ENCODE measurements at regions not wholly inside any gene's neighbourhood (a gene's known extent, or its start where the extent isn't known, plus 50 kb on each side); places are given as distances from the start of the nearest gene placed in this dataset.

GRCh38 chr1:83715550-83715949 is 283.4 kb downstream of the TTLL7 start:
- Histone ChIP-seq H3K27ac (ENCODE audit: low read depth in 2 of 2, low read length in 2 of 2) (no peak overlapping the region), H3K4me1 (ENCODE audit: control insufficient read depth in 2 of 3, insufficient read depth in 2 of 3, low read depth in 1 of 3, low read length in 3 of 3) (no peaks in the 10 kb centered on the region), H3K9me3 (ENCODE audit: control insufficient read depth in 2 of 3, insufficient read depth in 1 of 3, low read length in 3 of 3) (no peaks in the 10 kb centered on the region), H3K36me3 (ENCODE audit: control insufficient read depth in 2 of 3, insufficient read depth in 3 of 3, low read length in 3 of 3) (no peaks in the 10 kb centered on the region), H3K9ac (ENCODE audit: low read length in 3 of 3) (no peak overlapping the region), H3K4me3 (ENCODE audit: low read length in 3 of 3) (no peak overlapping the region), H3K27me3 (ENCODE audit: control insufficient read depth, insufficient read depth, low read length) (no peaks in the 10 kb centered on the region)
- DNase-seq: no peak
- intact Hi-C loops (cut with DNase I): no loop called here
- TF ChIP-seq CTCF (IDR thresholded peaks at IDR 0.05; ENCODE audit: borderline replicate concordance, extremely low read depth, insufficient read depth): no peak
- FAIRE-seq: no peak

GRCh38 chr1:83709662-83710061 is 289.3 kb downstream of the TTLL7 start:
- Histone ChIP-seq H3K4me1 (ENCODE audit: control insufficient read depth in 2 of 3, insufficient read depth in 2 of 3, low read depth in 1 of 3, low read length in 3 of 3) (no peaks in the 10 kb centered on the region), H3K9ac (ENCODE audit: low read length in 3 of 3) (no peak overlapping the region), H3K27ac (ENCODE audit: low read depth in 2 of 2, low read length in 2 of 2) (no peak overlapping the region), H3K36me3 (ENCODE audit: control insufficient read depth in 2 of 3, insufficient read depth in 3 of 3, low read length in 3 of 3) (no peaks in the 10 kb centered on the region), H3K4me3 (ENCODE audit: low read length in 3 of 3) (no peak overlapping the region), H3K27me3 (ENCODE audit: control insufficient read depth, insufficient read depth, low read length) (no peaks in the 10 kb centered on the region), H3K9me3 (ENCODE audit: control insufficient read depth in 2 of 3, insufficient read depth in 1 of 3, low read length in 3 of 3) (no peaks in the 10 kb centered on the region)
- TF ChIP-seq CTCF (IDR thresholded peaks at IDR 0.05; ENCODE audit: borderline replicate concordance, extremely low read depth, insufficient read depth): no peak
- intact Hi-C loops (cut with DNase I): no loop called here
- FAIRE-seq: no peak
- no peak for DNase-seq

- TF ChIP-seq CTCF (IDR thresholded peaks at IDR 0.05; ENCODE audit: borderline replicate concordance, extremely low read depth, insufficient read depth): no peak
- Histone ChIP-seq H3K9me3 (ENCODE audit: control insufficient read depth in 2 of 3, insufficient read depth in 1 of 3, low read length in 3 of 3) (no peaks in the 10 kb centered on the region), H3K4me1 (ENCODE audit: control insufficient read depth in 2 of 3, insufficient read depth in 2 of 3, low read depth in 1 of 3, low read length in 3 of 3) (no peaks in the 10 kb centered on the region), H3K9ac (ENCODE audit: low read length in 3 of 3) (no peak overlapping the region), H3K36me3 (ENCODE audit: control insufficient read depth in 2 of 3, insufficient read depth in 3 of 3, low read length in 3 of 3) (no peaks in the 10 kb centered on the region), H3K27ac (ENCODE audit: low read depth in 2 of 2, low read length in 2 of 2) (no peak overlapping the region), H3K27me3 (ENCODE audit: control insufficient read depth, insufficient read depth, low read length) (no peaks in the 10 kb centered on the region), H3K4me3 (ENCODE audit: low read length in 3 of 3) (no peak overlapping the region)
- intact Hi-C loops (cut with DNase I): no loop called here
- no peak for FAIRE-seq
- DNase-seq: no peak
These were observed 292.5 kb downstream of the TTLL7 start for GRCh38 chr1:83706354-83706938.

GRCh38 chr1:83705091-83705490 is 293.8 kb downstream of the TTLL7 start:
- FAIRE-seq (no peak), DNase-seq (no peak)
- TF ChIP-seq CTCF (IDR thresholded peaks at IDR 0.05; ENCODE audit: borderline replicate concordance, extremely low read depth, insufficient read depth): no peak
- intact Hi-C loops (cut with DNase I): no loop called here
- Histone ChIP-seq H3K4me1 (ENCODE audit: control insufficient read depth in 2 of 3, insufficient read depth in 2 of 3, low read depth in 1 of 3, low read length in 3 of 3) (no peaks in the 10 kb centered on the region), H3K36me3 (ENCODE audit: control insufficient read depth in 2 of 3, insufficient read depth in 3 of 3, low read length in 3 of 3) (no peaks in the 10 kb centered on the region), H3K9ac (ENCODE audit: low read length in 3 of 3) (no peak overlapping the region), H3K27ac (ENCODE audit: low read depth in 2 of 2, low read length in 2 of 2) (no peak overlapping the region), H3K4me3 (ENCODE audit: low read length in 3 of 3) (no peak overlapping the region), H3K27me3 (ENCODE audit: control insufficient read depth, insufficient read depth, low read length) (no peaks in the 10 kb centered on the region), H3K9me3 (ENCODE audit: control insufficient read depth in 2 of 3, insufficient read depth in 1 of 3, low read length in 3 of 3) (no peaks in the 10 kb centered on the region)
